OCI-LY1 (cell line): ENCODE measurements at regions not wholly inside any gene's neighbourhood (a gene's known extent, or its start where the extent isn't known, plus 50 kb on each side); places are given as distances from the start of the nearest gene placed in this dataset.

ENCODE experiments used
- H2AFZ ChIP-seq: fragments of 200-600 bp; sonication (generic), shearing (Covaris generic); 2 replicates; pipeline ENCODE4 v1.6.0; 2014; ENCODE audit warnings: antibody characterized with exemption, mild to moderate bottlenecking, low read length
- H3F3A ChIP-seq: fragments of 200-600 bp; sonication (generic), shearing (Covaris generic); 2 replicates; pipeline ENCODE4 v1.6.0; 2014; ENCODE audit warnings: mild to moderate bottlenecking, antibody characterized with exemption, low read length, moderate library complexity; ENCODE audit not compliant: insufficient read depth
- H3K27ac ChIP-seq: fragments of 200-600 bp; sonication (generic); 2 replicates; pipeline ENCODE4 v1.5.1; 2014; ENCODE audit warnings: low read length, mixed run types, mild to moderate bottlenecking, low read depth; ENCODE audit not compliant: poor library complexity, severe bottlenecking
- H3K27me3 ChIP-seq: fragments of 200-600 bp; sonication (generic); 2 replicates; pipeline ENCODE4 v1.6.0; 2014; ENCODE audit warnings: antibody characterized with exemption, mild to moderate bottlenecking, low read length, moderate library complexity; ENCODE audit not compliant: insufficient read depth
- H3K36me3 ChIP-seq: fragments of 200-600 bp; sonication (generic); 2 replicates; pipeline ENCODE4 v1.6.1; 2014; ENCODE audit warnings: mild to moderate bottlenecking, antibody characterized with exemption, low read length, moderate library complexity, mixed read lengths; ENCODE audit not compliant: insufficient read depth
- H3K4me1 ChIP-seq: fragments of 200-600 bp; sonication (generic); 2 replicates; pipeline ENCODE4 v1.5.1; 2014; ENCODE audit warnings: mild to moderate bottlenecking, low read length, moderate library complexity; ENCODE audit not compliant: insufficient read depth, severe bottlenecking
- H3K4me2 ChIP-seq: fragments of 200-600 bp; sonication (generic), shearing (Covaris generic); 2 replicates; pipeline ENCODE4 v1.6.1; 2014; ENCODE audit warnings: low read length
- H3K4me3 ChIP-seq: fragments of 200-600 bp; sonication (generic); 2 replicates; pipeline ENCODE4 v1.5.1; 2014; ENCODE audit warnings: low read length, low read depth, mild to moderate bottlenecking, mixed read lengths; ENCODE audit not compliant: poor library complexity, severe bottlenecking
- H3K79me2 ChIP-seq: fragments of 200-600 bp; shearing (Covaris generic); 2 replicates; pipeline ENCODE4 v1.6.1; 2016; ENCODE audit warnings: mixed run types, low read length, mixed read lengths; ENCODE audit not compliant: insufficient read depth
- H3K9ac ChIP-seq: fragments of 200-600 bp; sonication (generic), shearing (Covaris generic); 2 replicates; pipeline ENCODE4 v1.6.1; 2014; ENCODE audit warnings: mild to moderate bottlenecking, low read length, mixed read lengths
- H3K9me2 ChIP-seq: fragments of 200-600 bp; sonication (generic), shearing (Covaris generic); 2 replicates; pipeline ENCODE4 v1.6.1; 2014; ENCODE audit warnings: low read depth, mild to moderate bottlenecking, low read length, mixed read lengths
- H3K9me3 ChIP-seq: fragments of 200-600 bp; shearing (Covaris generic); 2 replicates; pipeline ENCODE4 v1.6.1; 2014; ENCODE audit warnings: low read length, mixed read lengths
- H4K20me1 ChIP-seq: fragments of 200-600 bp; sonication (generic), shearing (Covaris generic); 2 replicates; pipeline ENCODE4 v1.6.0; 2016; ENCODE audit warnings: mild to moderate bottlenecking, low read length; ENCODE audit not compliant: insufficient read depth
- CTCF ChIP-seq: fragments of 200-600 bp; sonication (generic), shearing (Covaris generic); IDR thresholded peaks from 2 replicates; pipeline ENCODE4 v1.5.1; 2017; ENCODE audit warnings: mild to moderate bottlenecking, antibody characterized with exemption, low read length, moderate library complexity, mixed read lengths
- EZH2 ChIP-seq: fragments of 200-600 bp; sonication (generic), shearing (Covaris generic); IDR thresholded peaks from 2 replicates; pipeline ENCODE4 v1.8.0; 2017; ENCODE audit warnings: borderline replicate concordance, mixed run types, mild to moderate bottlenecking, antibody characterized with exemption, low read length, moderate library complexity, mixed read lengths

GRCh38 chr11:115081972-115082371 is 403.6 kb downstream of the NXPE2 start:
- Histone ChIP-seq H3K36me3 (no peaks in the 10 kb centered on the region), H3K27ac (no peak overlapping the region), H3K27me3 (no peaks in the 10 kb centered on the region), H3F3A (no peaks in the 10 kb centered on the region), H3K4me1 (peaks cover 31% of the 10 kb centered on the region), H4K20me1 (no peaks in the 10 kb centered on the region), H2AFZ (no peak overlapping the region), H3K9ac (no peak overlapping the region), H3K79me2 (no peaks in the 10 kb centered on the region), H3K9me3 (no peaks in the 10 kb centered on the region), H3K4me3 (no peak overlapping the region), H3K9me2 (no peaks in the 10 kb centered on the region), H3K4me2 (no peak overlapping the region)
- TF ChIP-seq EZH2 (no peak), CTCF (no peak)

- no peak overlapping the region for H3K4me2 ChIP-seq
- H3K79me2 ChIP-seq: no peaks in the 10 kb centered on the region
- no peaks in the 10 kb centered on the region for H3K36me3 ChIP-seq
- H3K4me1 ChIP-seq: peaks cover 41% of the 10 kb centered on the region
- no peak overlapping the region for H3K4me3 ChIP-seq
- no peak overlapping the region for H3K9ac ChIP-seq
- no peaks in the 10 kb centered on the region for H3F3A ChIP-seq
- no peak overlapping the region for H2AFZ ChIP-seq
- H3K9me2 ChIP-seq: no peaks in the 10 kb centered on the region
- no peaks in the 10 kb centered on the region for H3K9me3 ChIP-seq
- TF ChIP-seq EZH2 (no peak), CTCF (no peak)
- no peaks in the 10 kb centered on the region for H3K27me3 ChIP-seq
- H3K27ac ChIP-seq: no peak overlapping the region
- H4K20me1 ChIP-seq: no peaks in the 10 kb centered on the region
Observed at GRCh38 chr11:115083144-115083806, 404.9 kb downstream of the NXPE2 start.

- peak overlapping the region; percentile 51 for H3K4me3 ChIP-seq
- no peaks in the 10 kb centered on the region for H3K36me3 ChIP-seq
- peak overlapping the region; percentile 56 for H3K4me2 ChIP-seq
- TF ChIP-seq CTCF (no peak), EZH2 (no peak)
- no peaks in the 10 kb centered on the region for H3K9me3 ChIP-seq
- no peaks in the 10 kb centered on the region for H3F3A ChIP-seq
- peak overlapping the region; percentile 88 for H3K27ac ChIP-seq
- H4K20me1 ChIP-seq: no peaks in the 10 kb centered on the region
- H3K79me2 ChIP-seq: no peaks in the 10 kb centered on the region
- no peak overlapping the region for H2AFZ ChIP-seq
- peak overlapping the region; percentile 19; the same call in 1 of the 2 replicates for H3K9ac ChIP-seq
- no peaks in the 10 kb centered on the region for H3K27me3 ChIP-seq
- H3K4me1 ChIP-seq: peaks cover 41% of the 10 kb centered on the region
- H3K9me2 ChIP-seq: no peaks in the 10 kb centered on the region
Observed at GRCh38 chr11:115084231-115084630, 405.9 kb downstream of the NXPE2 start.
